H1 (cell line): ENCODE measurements at regions not wholly inside any gene's neighbourhood (a gene's known extent, or its start where the extent isn't known, plus 50 kb on each side); places are given as distances from the start of the nearest gene placed in this dataset.

Source experiments
- CTCF ChIA-PET: fragments of 300-600 bp; sonication (Branson Sonifier 250); formaldehyde crosslinking; loops from one replicate; lab custom pipeline; 2021; ENCODE audit not compliant: partially characterized antibody; lab: Charles Lee
- POLR2A ChIA-PET: fragments of 300-600 bp; sonication (Branson Sonifier 250); formaldehyde crosslinking; loops from one replicate; lab custom pipeline; 2021; ENCODE audit warnings: inconsistent platforms; ENCODE audit not compliant: partially characterized antibody; lab: Charles Lee
- DNase-seq, 2 experiments: peaks; one replicate each; pipeline versions ENCODE4 v3.0.0 to v3.0.0-alpha.2; 2010 to 2022; ENCODE audit warnings: low spot score in 2 of 2, low read depth in 1 of 2, mixed read lengths in 1 of 2
- FAIRE-seq: peaks from 2 replicates; lab custom pipeline; 2011; peaks lifted over from hg19 to GRCh38; lab: Jason Lieb, UNC
- H2AFZ ChIP-seq: 2 replicates; pipeline ENCODE4 v1.8.1; 2012; ENCODE audit warnings: low read length, inconsistent platforms
- H2AK5ac ChIP-seq: 2 replicates; pipeline ENCODE4 v1.6.1; 2013; ENCODE audit warnings: low read depth, low read length
- H2BK120ac ChIP-seq: replicated peaks from 2 replicates; pipeline ENCODE3; 2013; ENCODE audit warnings: low read depth, low read length, inconsistent platforms
- H2BK12ac ChIP-seq: 2 replicates; pipeline ENCODE4 v1.6.1; 2013; ENCODE audit warnings: low read depth, low read length
- H2BK15ac ChIP-seq: 2 replicates; pipeline ENCODE4 v1.6.1; 2013; ENCODE audit warnings: low read length
- H2BK20ac ChIP-seq: 2 replicates; pipeline ENCODE4 v1.6.1; 2013; ENCODE audit warnings: low read length
- H2BK5ac ChIP-seq: 2 replicates; pipeline ENCODE4 v1.6.1; 2013; ENCODE audit warnings: low read depth, low read length
- H3K14ac ChIP-seq: 2 replicates; pipeline ENCODE4 v1.6.1; 2013; ENCODE audit warnings: inconsistent platforms; ENCODE audit not compliant: insufficient read length
- H3K18ac ChIP-seq: 2 replicates; pipeline ENCODE4 v1.6.1; 2013; ENCODE audit warnings: low read length; ENCODE audit errors: extremely low read depth
- H3K23ac ChIP-seq: 2 replicates; pipeline ENCODE4 v1.6.1; 2013; ENCODE audit warnings: inconsistent platforms; ENCODE audit not compliant: insufficient read length
- H3K23me2 ChIP-seq: 2 replicates; pipeline ENCODE4 v1.6.1; 2013; ENCODE audit warnings: low read depth, low read length
- H3K27ac ChIP-seq: 2 replicates; pipeline ENCODE4 v1.6.1; 2011; ENCODE audit warnings: low read depth, low read length, inconsistent platforms
- H3K27me3 ChIP-seq, 4 experiments: replicated peaks in 1 of 4; 1 replicate in 1 of 4; 2 replicates in 3 of 4; pipeline versions ENCODE4 v1.6.1 to v1.8.1; 2011 to 2013; ENCODE audit warnings: low read length in 3 of 4, mild to moderate bottlenecking in 3 of 4, inconsistent platforms in 2 of 4, mixed read lengths in 2 of 4, moderate library complexity in 1 of 4; ENCODE audit not compliant: control insufficient read depth in 3 of 4, insufficient read depth in 3 of 4; ENCODE audit errors: extremely low read depth in 1 of 4
- H3K36me3 ChIP-seq, 4 experiments: 2 replicates each; pipeline versions ENCODE4 v1.6.1 to v1.8.1; 2011 to 2013; ENCODE audit warnings: mild to moderate bottlenecking in 4 of 4, low read length in 3 of 4, moderate library complexity in 2 of 4, control low read depth in 1 of 4, inconsistent platforms in 1 of 4; ENCODE audit not compliant: insufficient read depth in 4 of 4, control insufficient read depth in 2 of 4
- H3K4ac ChIP-seq: replicated peaks from 2 replicates; pipeline ENCODE3; 2013; ENCODE audit warnings: low read length, low read depth, mixed read lengths, inconsistent platforms; ENCODE audit not compliant: insufficient read length
- H3K4me1 ChIP-seq, 4 experiments: replicated peaks in 1 of 4; 1 replicate in 1 of 4; 2 replicates in 3 of 4; pipeline versions ENCODE4 v1.6.1 to v1.8.1; 2011 to 2013; ENCODE audit warnings: low read length in 3 of 4, inconsistent platforms in 2 of 4, mixed read lengths in 1 of 4; ENCODE audit not compliant: insufficient read depth in 4 of 4, control insufficient read depth in 3 of 4
- H3K4me2 ChIP-seq, 2 experiments: 2 replicates each; pipeline versions ENCODE4 v1.6.1 to v1.8.1; 2011 to 2013; ENCODE audit warnings: low read depth in 2 of 2, low read length in 2 of 2, control low read depth in 1 of 2, inconsistent platforms in 1 of 2, mild to moderate bottlenecking in 1 of 2; ENCODE audit not compliant: insufficient read depth in 1 of 2
- H3K4me3 ChIP-seq, 4 experiments: fragments of 200-600, 300-600 bp in 1 of 4; sonication (generic), shearing (Covaris generic), sonication (Bioruptor Twin) in 1 of 4; 2 replicates each; pipeline versions ENCODE4 v1.5.1 to v1.8.1; 2011 to 2016; ENCODE audit warnings: low read length in 4 of 4, low read depth in 3 of 4, control low read depth in 2 of 4, inconsistent platforms in 2 of 4, mild to moderate bottlenecking in 2 of 4, mixed read lengths in 1 of 4, moderate library complexity in 1 of 4; ENCODE audit not compliant: insufficient read depth in 2 of 4; ENCODE audit errors: extremely low read depth in 1 of 4
- H3K56ac ChIP-seq: replicated peaks from 2 replicates; pipeline ENCODE3; 2013; ENCODE audit warnings: low read depth, mild to moderate bottlenecking, mixed read lengths, low read length, inconsistent platforms; ENCODE audit not compliant: insufficient read length
- H3K79me1 ChIP-seq: 2 replicates; pipeline ENCODE4 v1.6.1; 2013; ENCODE audit warnings: low read depth, low read length, control low read depth
- H3K79me2 ChIP-seq, 2 experiments: 2 replicates each; pipeline versions ENCODE4 v1.6.1 to v1.8.1; 2012 to 2013; ENCODE audit warnings: low read length in 2 of 2, mild to moderate bottlenecking in 2 of 2, inconsistent platforms in 1 of 2; ENCODE audit not compliant: insufficient read depth in 2 of 2, control insufficient read depth in 1 of 2
- H3K9ac ChIP-seq, 4 experiments: replicated peaks in 1 of 4; 1 replicate in 1 of 4; 2 replicates in 3 of 4; pipeline versions ENCODE4 v1.6.1 to v1.8.1; 2011 to 2013; ENCODE audit warnings: low read depth in 3 of 4, low read length in 3 of 4, control low read depth in 2 of 4, mild to moderate bottlenecking in 2 of 4, moderate library complexity in 2 of 4, inconsistent platforms in 1 of 4; ENCODE audit errors: extremely low read depth in 1 of 4
- H3K9me3 ChIP-seq, 2 experiments: 2 replicates each; pipeline versions ENCODE4 v1.6.1 to v1.8.1; 2012 to 2013; ENCODE audit warnings: mild to moderate bottlenecking in 2 of 2, moderate library complexity in 2 of 2, control low read depth in 1 of 2, inconsistent platforms in 1 of 2, low read depth in 1 of 2, low read length in 1 of 2, mixed read lengths in 1 of 2; ENCODE audit not compliant: insufficient read depth in 2 of 2
- H4K20me1 ChIP-seq, 2 experiments: replicated peaks in 1 of 2; 2 replicates each; pipeline versions ENCODE3 to v1.8.1; 2011 to 2013; ENCODE audit warnings: inconsistent platforms in 2 of 2, low read length in 2 of 2, mild to moderate bottlenecking in 1 of 2; ENCODE audit not compliant: insufficient read depth in 2 of 2, control insufficient read depth in 1 of 2
- H4K5ac ChIP-seq: 2 replicates; pipeline ENCODE4 v1.6.1; 2013; ENCODE audit warnings: low read length, low read depth, mixed read lengths, inconsistent platforms; ENCODE audit not compliant: insufficient read length
- H4K8ac ChIP-seq: 2 replicates; pipeline ENCODE4 v1.8.0; 2013; ENCODE audit warnings: mild to moderate bottlenecking, moderate library complexity, low read length, inconsistent platforms; ENCODE audit not compliant: insufficient read depth; ENCODE audit errors: extremely low read depth
- H4K91ac ChIP-seq: replicated peaks from 2 replicates; pipeline ENCODE3; 2013; ENCODE audit warnings: low read length, mixed read lengths, inconsistent platforms; ENCODE audit not compliant: insufficient read length
- CREB1 ChIP-seq: IDR thresholded peaks from 2 replicates; pipeline ENCODE4 v1.6.1; 2012; ENCODE audit warnings: inconsistent platforms
- KDM1A ChIP-seq: fragments of 200-600, 300-600 bp; sonication (generic); IDR thresholded peaks from 2 replicates; pipeline ENCODE4 v1.7.1; 2016; ENCODE audit warnings: mild to moderate bottlenecking, low read length, borderline replicate concordance
- ZNF274 ChIP-seq: IDR thresholded peaks from 2 replicates; pipeline ENCODE4 v1.7.0; 2012; ENCODE audit warnings: low read length, borderline replicate concordance; ENCODE audit errors: extremely low read depth
- WGBS, 2 experiments: shearing (Covaris generic) in 1 of 2; methylation state at CpG; one replicate each; pipeline versions ENCODE4 v1.1.6 to v1.1.7; 2013 to 2015; ENCODE audit warnings: low lambda C conversion rate in 2 of 2, mixed read lengths in 2 of 2, inconsistent platforms in 1 of 2, low coverage in 1 of 2, missing lambda C conversion rate in 1 of 2; ENCODE audit not compliant: insufficient replicate concordance in 2 of 2, insufficient coverage in 1 of 2, insufficient read length in 1 of 2; ENCODE audit errors: extremely low coverage in 1 of 2, missing lambda C conversion rate in 1 of 2; 5-methylcytosine and 5-hydroxymethylcytosine counted together

GRCh38 chr6:8322659-8323058 lies 112.7 kb downstream of the SLC35B3 start:
- WGBS, 2 experiments = 90% methylated on average over 5 of the region's 6 CpGs; no CpG with 5 or more reads in 1 of the 2 experiments
- no peaks in the 10 kb centered on the region for H3K9me3 ChIP-seq
- TF ChIP-seq CREB1 (no peak), ZNF274 (no peak), KDM1A (no peak)
- TF ChIP-seq, all 59 proteins: peak for 0
- H3K36me3 ChIP-seq = no peaks in the 10 kb centered on the region
- FAIRE-seq (no peak), DNase-seq (no peak)
- H3K4me3 ChIP-seq = no peak overlapping the region
- H3K79me1 ChIP-seq = no peaks in the 10 kb centered on the region
- no peak overlapping the region for H4K8ac ChIP-seq
- CTCF ChIA-PET = no interaction called here
- POLR2A ChIA-PET = no interaction called here
- H2BK12ac ChIP-seq = no peak overlapping the region
- no peak overlapping the region for H4K91ac ChIP-seq
- no peaks in the 10 kb centered on the region for H3K79me2 ChIP-seq
- H3K56ac ChIP-seq = no peak overlapping the region
- no peak overlapping the region for H2BK120ac ChIP-seq
- no peak overlapping the region for H3K9ac ChIP-seq
- H3K18ac ChIP-seq = no peak overlapping the region
- no peak overlapping the region for H3K14ac ChIP-seq
- H2AK5ac ChIP-seq = no peak overlapping the region
- no peak overlapping the region for H3K23ac ChIP-seq
- no peak overlapping the region for H3K4me2 ChIP-seq
- no peak overlapping the region for H2BK15ac ChIP-seq
- H4K20me1 ChIP-seq = no peaks in the 10 kb centered on the region
- H2BK20ac ChIP-seq = no peak overlapping the region
- no peak overlapping the region for H3K27ac ChIP-seq
- H3K27me3 ChIP-seq = no peaks in the 10 kb centered on the region
- H2BK5ac ChIP-seq = no peak overlapping the region
- H4K5ac ChIP-seq = no peak overlapping the region
- H3K4ac ChIP-seq = no peak overlapping the region
- H3K23me2 ChIP-seq = no peaks in the 10 kb centered on the region
- H3K4me1 ChIP-seq = no peaks in the 10 kb centered on the region
- H2AFZ ChIP-seq = no peak overlapping the region; the same call in 1 of the 2 replicates
